GM18499 (cell line): ENCODE measurements at regions not wholly inside any gene's neighbourhood (a gene's known extent, or its start where the extent isn't known, plus 50 kb on each side); places are given as distances from the start of the nearest gene placed in this dataset.

Experiments used
- ATAC-seq: cut with Tn5 transposase; IDR thresholded peaks from one replicate; pipeline ENCODE4 v1.9.1; 2021; ENCODE audit warnings: moderate number of reproducible peaks; ENCODE audit not compliant: insufficient read depth, unreplicated experiment

- ATAC-seq, result no peak
These were observed 514.6 kb upstream of the TYRP1 start for GRCh38 chr9:12178634-12179033.

- ATAC-seq, result no peak
These were observed 510.4 kb upstream of the TYRP1 start for GRCh38 chr9:12182806-12183205.

GRCh38 chr9:12183321-12183720 is 509.9 kb upstream of the TYRP1 start:
- ATAC-seq, result no peak

- ATAC-seq, result no peak
These were observed 507.3 kb upstream of the TYRP1 start for GRCh38 chr9:12185856-12186255.

GRCh38 chr9:12191630-12192029 is 501.6 kb upstream of the TYRP1 start:
- ATAC-seq, result no peak

- no peak for ATAC-seq
These were observed 498.5 kb upstream of the TYRP1 start for GRCh38 chr9:12194731-12195130.

- ATAC-seq, result no peak
These were observed 497.7 kb upstream of the TYRP1 start for GRCh38 chr9:12195456-12195855.

GRCh38 chr9:12204512-12204911 is 488.7 kb upstream of the TYRP1 start:
- no peak for ATAC-seq

- no peak for ATAC-seq
These were observed 480.3 kb upstream of the TYRP1 start for GRCh38 chr9:12212860-12213259.

- ATAC-seq, result no peak
These were observed 471.7 kb upstream of the TYRP1 start for GRCh38 chr9:12221470-12221869.

- no peak for ATAC-seq
These were observed 468.7 kb upstream of the TYRP1 start for GRCh38 chr9:12224449-12224848.

- ATAC-seq, result no peak
These were observed 462.5 kb upstream of the TYRP1 start for GRCh38 chr9:12230708-12231107.

- no peak for ATAC-seq
These were observed 461.4 kb upstream of the TYRP1 start for GRCh38 chr9:12231832-12232231.

GRCh38 chr9:12232836-12233235 is 460.3 kb upstream of the TYRP1 start:
- ATAC-seq, result no peak

GRCh38 chr9:12253941-12254340 is 439.2 kb upstream of the TYRP1 start:
- no peak for ATAC-seq

GRCh38 chr9:12266758-12267157 is 426.4 kb upstream of the TYRP1 start:
- ATAC-seq, result no peak

GRCh38 chr9:12271421-12271891 is 421.7 kb upstream of the TYRP1 start:
- ATAC-seq, result no peak

GRCh38 chr9:12272471-12273120 is 420.6 kb upstream of the TYRP1 start:
- ATAC-seq, result no peak

- no peak for ATAC-seq
These were observed 418.6 kb upstream of the TYRP1 start for GRCh38 chr9:12274577-12274976.

GRCh38 chr9:12276505-12276904 is 416.7 kb upstream of the TYRP1 start:
- no peak for ATAC-seq

GRCh38 chr9:12289711-12290110 is 403.5 kb upstream of the TYRP1 start:
- no peak for ATAC-seq

- ATAC-seq, result no peak
These were observed 402.9 kb upstream of the TYRP1 start for GRCh38 chr9:12290166-12290869.
